ENCODE measurements at regions not wholly inside any gene's neighbourhood (a gene's known extent, or its start where the extent isn't known, plus 50 kb on each side); places are given as distances from the start of the nearest gene placed in this dataset.

GRCh38 chr15:31484986-31485385 lies 158.4 kb downstream of the KLF13 start:
- TF ChIP-seq POLR2A (IDR thresholded peaks at IDR 0.05): no peak
- TF ChIP-seq CTCF (IDR thresholded peaks at IDR 0.05): no peak

Measured in thyroid gland (tissue), 4 donors.